NCI-H748 (cell line): ENCODE measurements at regions not wholly inside any gene's neighbourhood (a gene's known extent, or its start where the extent isn't known, plus 50 kb on each side); places are given as distances from the start of the nearest gene placed in this dataset.
A peak's percentile ranks its signal among the peaks of the same experiment; 100 is the strongest.

Experiments
- DNase-seq: peaks from one replicate; lab custom pipeline; 2025; ENCODE audit not compliant: unreplicated experiment; lab: John Stamatoyannopoulos, UW

GRCh38 chr13:70708775-70709174 is 600.5 kb upstream of the KLHL1 start:
- no peak for DNase-seq

DNA sequence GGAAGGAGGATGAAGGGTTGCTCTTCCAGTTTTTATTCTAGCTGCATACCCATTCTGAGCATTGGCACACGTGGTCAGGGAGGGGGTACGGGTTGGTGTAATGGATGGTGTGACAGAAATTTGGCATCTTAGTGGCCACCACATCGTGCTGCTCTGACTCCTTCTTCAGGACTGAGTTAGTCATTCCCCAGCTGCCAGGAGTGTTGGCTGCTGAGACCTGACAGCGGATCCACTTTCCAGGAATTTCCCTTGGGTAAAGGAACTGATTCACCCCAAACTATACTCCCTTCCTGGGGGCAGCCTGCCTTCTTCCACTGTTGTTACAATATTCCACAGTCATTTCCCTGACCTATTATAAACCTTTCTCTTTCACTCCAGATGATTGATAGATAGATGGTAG is 595.5 kb upstream of the KLHL1 start:
- DNase-seq, result no peak

DNA sequence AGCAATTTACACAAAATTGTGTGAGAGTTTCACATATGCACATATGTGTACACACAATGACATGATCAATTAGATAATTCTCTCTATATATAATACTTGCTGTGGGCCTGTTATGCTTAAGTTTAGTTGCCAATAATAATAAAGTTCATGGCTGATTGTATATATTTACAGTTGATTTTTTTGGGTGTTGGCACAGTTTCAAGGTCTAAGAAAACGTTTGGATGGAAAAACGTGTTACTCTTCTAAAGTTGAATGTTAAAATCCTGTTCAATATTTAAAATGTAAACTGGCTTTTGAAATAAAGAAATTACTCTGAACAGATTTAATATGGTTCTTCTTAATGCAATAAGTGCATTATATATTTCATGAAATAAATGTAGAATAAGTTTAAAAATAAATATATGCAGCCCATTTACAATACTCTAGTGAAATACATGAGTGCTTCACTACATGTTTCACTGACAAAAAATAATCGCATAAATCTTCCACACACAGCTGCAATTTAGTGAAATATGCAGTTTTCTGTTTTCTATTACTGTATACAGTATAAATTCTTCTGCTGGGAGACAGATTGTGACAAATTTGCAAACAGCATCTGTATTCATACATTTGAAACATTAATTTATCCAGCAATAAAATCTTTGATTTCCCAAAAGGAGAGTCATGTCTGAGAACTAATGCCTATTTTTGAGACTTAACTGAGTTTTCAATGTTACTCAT is 586.9 kb upstream of the KLHL1 start:
- no peak for DNase-seq

GRCh38 chr13:70668983-70669382 is 560.7 kb upstream of the KLHL1 start:
- peak; percentile 36 for DNase-seq

DNA sequence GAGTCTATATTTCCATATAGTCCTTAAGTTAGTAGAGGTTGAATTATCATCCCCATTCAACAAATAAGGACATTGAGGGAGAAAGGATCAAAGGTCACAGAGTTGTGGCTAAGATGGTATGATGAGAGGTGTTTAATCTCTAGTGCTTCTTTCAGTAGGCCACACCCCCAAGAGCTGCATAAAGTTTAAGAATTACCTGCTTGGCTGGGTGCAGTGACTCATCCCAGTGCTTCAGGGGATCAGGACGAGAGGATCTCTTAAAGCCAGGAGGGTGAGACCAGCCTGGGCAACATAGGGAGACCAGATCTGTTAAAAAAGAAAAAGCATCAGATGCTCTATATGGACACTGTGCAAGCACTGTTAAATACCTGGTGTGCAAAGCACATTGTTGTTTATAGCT is 560.0 kb upstream of the KLHL1 start:
- peak; percentile 38 for DNase-seq

GRCh38 chr13:70666883-70667556 is 558.8 kb upstream of the KLHL1 start:
- peak; percentile 60 for DNase-seq

GRCh38 chr13:70662231-70662940 is 554.1 kb upstream of the KLHL1 start:
- DNase-seq, result peak; percentile 77

DNA sequence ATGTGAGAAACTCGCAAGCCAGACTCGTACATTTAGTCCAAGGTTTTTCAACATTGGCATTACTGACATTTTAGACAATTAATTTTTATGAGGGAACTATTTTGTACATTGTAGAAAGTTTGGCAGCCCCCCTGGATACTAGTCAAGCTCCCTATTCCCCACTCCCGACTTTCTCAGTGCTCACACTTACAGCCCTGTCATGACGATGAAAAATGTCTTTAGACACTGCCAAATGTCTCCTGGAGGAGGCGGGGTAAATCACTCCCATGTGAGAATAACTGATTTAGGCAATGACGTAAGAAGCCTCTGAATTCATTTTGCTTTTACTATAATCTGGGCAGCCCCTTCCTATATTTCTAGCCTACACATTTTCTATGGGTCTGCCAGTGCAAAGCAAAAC is 535.8 kb upstream of the KLHL1 start:
- no peak for DNase-seq

DNA sequence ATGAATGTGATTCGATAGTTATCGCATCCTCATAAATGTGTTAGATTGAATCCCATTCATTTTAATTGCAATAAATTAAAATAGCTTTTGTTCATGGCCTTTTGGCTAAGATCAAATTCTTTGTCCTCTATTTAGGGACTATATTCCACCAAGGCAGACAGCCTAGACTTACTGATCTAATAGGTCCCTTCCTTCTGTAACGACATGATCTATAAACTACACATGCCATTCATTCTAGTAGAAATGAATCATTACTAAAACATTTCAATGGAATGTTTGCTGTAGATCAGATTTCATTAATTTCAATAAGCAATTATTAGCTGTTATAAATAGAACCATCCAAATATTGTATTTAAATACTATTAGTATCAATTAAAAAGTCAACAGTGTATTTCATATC is 526.6 kb upstream of the KLHL1 start:
- no peak for DNase-seq

- DNase-seq, result no peak
Observed at GRCh38 chr13:70630247-70630646, 522.0 kb upstream of the KLHL1 start.

- peak; percentile 48 for DNase-seq
Observed at GRCh38 chr13:70623239-70623638, 515.0 kb upstream of the KLHL1 start.

DNA sequence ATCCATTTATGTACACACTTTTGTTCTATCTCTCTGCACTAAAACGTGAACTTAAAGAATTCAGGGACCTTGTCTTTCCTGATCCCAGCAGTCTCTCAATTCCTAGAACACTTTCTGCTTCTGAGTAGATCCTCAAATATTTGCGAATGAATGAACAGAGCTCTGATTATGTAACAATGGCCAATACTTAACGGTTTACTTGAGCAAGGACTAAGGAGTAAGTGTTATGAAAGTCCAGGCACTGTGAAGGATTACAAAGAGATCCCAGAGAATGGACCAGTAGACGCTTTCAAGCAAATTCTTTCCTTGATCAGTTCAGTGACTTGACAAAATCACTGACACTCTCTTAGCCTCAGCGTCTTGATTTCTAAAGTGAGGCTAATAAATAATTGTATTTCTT is 514.5 kb upstream of the KLHL1 start:
- DNase-seq, result no peak

- no peak for DNase-seq
Observed at GRCh38 chr13:70619936-70620335, 511.7 kb upstream of the KLHL1 start.

GRCh38 chr13:70616847-70617246 is 508.6 kb upstream of the KLHL1 start:
- peak; percentile 85 for DNase-seq

DNA sequence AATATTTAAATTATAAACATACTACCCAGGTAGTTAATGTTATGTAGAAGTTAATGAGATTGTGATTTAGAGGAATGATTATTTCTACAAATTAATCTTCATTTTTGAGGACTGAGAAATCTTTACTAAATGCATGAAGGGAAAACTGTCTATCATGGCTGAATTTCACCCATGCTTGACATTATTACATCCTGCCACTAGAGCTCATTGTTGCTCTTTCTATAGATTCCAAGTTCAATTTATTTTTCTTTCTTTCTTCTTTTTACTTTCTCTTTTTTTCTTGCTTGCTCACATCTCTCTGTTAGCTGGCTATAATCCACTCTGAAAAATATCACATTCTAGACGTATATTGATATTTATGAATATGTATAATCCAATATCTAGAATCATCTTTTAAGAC is 505.0 kb upstream of the KLHL1 start:
- DNase-seq, result peak; percentile 34

DNA sequence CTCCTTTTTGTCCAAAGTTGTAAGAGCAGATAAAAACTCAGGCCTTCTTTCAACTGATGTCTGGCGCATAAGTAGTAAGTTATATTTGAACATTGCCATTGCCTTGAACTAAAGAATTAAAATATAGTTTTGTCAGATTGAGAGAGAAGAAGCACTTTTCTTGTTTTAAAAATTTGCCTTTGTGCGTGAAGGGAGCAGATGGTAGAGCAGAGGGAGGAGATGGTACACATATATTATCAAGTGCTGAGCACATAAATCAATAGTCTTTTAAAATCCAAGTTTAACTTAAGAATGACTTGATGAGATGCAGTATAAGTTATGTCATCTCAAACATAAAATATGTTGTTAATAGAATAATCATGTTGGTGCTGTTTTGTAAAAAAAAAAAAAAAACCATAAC is 504.6 kb upstream of the KLHL1 start:
- no peak for DNase-seq

DNA sequence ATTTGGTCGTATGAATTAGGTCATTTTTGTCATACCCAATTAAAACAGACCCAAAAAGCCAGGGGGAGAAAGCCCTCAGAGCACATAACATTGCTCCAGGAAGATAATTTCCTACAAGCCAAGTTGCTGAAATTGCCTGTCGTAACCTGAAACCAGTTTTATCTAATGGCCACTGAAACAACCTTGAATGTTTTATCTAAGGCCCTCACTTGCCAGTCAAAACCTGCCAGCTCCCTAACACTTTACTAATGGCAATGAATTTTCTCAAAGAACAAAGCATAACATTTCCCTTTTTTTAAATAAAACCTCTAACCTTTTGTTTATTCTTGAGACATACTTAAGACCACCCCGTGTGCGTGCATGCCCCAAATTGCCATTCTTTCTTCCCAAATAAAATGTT is 496.2 kb upstream of the KLHL1 start:
- peak; percentile 54 for DNase-seq

DNA sequence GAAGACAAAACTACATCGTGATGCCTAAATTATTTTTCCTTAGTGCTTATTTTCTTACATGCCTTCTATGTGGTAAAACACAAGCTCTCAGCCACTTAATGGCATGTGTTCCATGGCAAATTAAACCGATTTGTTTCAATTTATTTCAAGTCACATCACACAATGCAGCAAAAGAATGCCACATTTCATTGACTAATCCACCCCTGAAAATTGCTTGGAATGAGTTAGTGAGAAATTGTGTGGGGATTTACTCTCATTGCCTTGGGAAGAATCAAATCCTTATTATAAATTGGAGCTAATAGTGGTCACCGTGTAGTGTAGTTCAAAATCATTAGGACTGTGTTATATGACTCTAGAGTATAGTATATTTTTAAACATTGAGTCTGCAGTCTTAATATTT is 485.5 kb upstream of the KLHL1 start:
- no peak for DNase-seq

DNA sequence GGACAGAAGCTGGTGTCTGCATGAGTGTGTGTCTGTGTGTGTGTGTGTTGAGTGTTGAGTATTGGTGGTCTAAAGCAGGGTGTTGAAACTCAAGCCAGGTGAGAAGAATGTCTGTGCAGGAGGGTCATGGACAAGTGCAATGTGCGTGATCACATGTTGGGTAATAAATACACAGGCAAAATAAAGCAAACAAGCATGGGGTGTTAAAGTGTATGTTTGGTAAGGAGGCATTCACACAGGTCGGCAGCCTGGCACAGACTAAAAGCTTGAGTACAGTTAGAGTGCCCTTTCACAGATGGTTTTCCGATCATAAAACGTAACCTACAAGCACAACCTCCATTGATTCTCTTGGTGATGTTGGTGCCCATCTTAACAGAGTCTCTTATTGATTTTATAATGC is 476.9 kb upstream of the KLHL1 start:
- peak; percentile 53 for DNase-seq

GRCh38 chr13:70580825-70581224 is 472.6 kb upstream of the KLHL1 start:
- no peak for DNase-seq

GRCh38 chr13:70579941-70580340 is 471.7 kb upstream of the KLHL1 start:
- DNase-seq, result no peak

- no peak for DNase-seq
Observed at GRCh38 chr13:70571221-70571620, 463.0 kb upstream of the KLHL1 start.
